Endodermal cell (in vitro differentiated cells): ENCODE measurements at regions not wholly inside any gene's neighbourhood (a gene's known extent, or its start where the extent isn't known, plus 50 kb on each side); places are given as distances from the start of the nearest gene placed in this dataset.

Experiments used
- DNase-seq: peaks from one replicate; pipeline ENCODE4 v3.0.0-alpha.2; 2017
- H3K27ac ChIP-seq: 2 replicates; pipeline ENCODE4 v1.5.1; 2013; ENCODE audit warnings: mild to moderate bottlenecking, low read depth, low read length, moderate library complexity
- H3K27me3 ChIP-seq: 2 replicates; pipeline ENCODE4 v1.6.1; 2013; ENCODE audit warnings: mild to moderate bottlenecking, low read length, moderate library complexity; ENCODE audit not compliant: insufficient read depth, control insufficient read depth, poor library complexity, severe bottlenecking
- H3K36me3 ChIP-seq: 2 replicates; pipeline ENCODE4 v1.7.0; 2013; ENCODE audit warnings: mild to moderate bottlenecking, low read length, moderate library complexity; ENCODE audit not compliant: control insufficient read depth, insufficient read depth
- H3K4me1 ChIP-seq: one replicate; pipeline ENCODE4 v1.7.0; 2013; ENCODE audit warnings: low read length; ENCODE audit not compliant: control insufficient read depth, insufficient read depth
- H3K4me3 ChIP-seq: 2 replicates; pipeline ENCODE4 v1.5.1; 2013; ENCODE audit warnings: mild to moderate bottlenecking, low read length, moderate library complexity
- H3K9ac ChIP-seq: 2 replicates; pipeline ENCODE4 v1.6.1; 2013; ENCODE audit warnings: mild to moderate bottlenecking, low read length, moderate library complexity; ENCODE audit not compliant: poor library complexity, severe bottlenecking; ENCODE audit errors: extremely low read depth
- H3K9me3 ChIP-seq: 2 replicates; pipeline ENCODE4 v1.6.1; 2013; ENCODE audit warnings: mild to moderate bottlenecking, low read length, moderate library complexity; ENCODE audit not compliant: control insufficient read depth
- H3K27ac Mint-ChIP-seq: 2 replicates; pipeline ENCODE4 v1.8.0; 2020; ENCODE audit warnings: mixed read lengths
- H3K27me3 Mint-ChIP-seq: 2 replicates; pipeline ENCODE4 v1.8.0; 2021; ENCODE audit warnings: mild to moderate bottlenecking, mixed read lengths; ENCODE audit not compliant: insufficient read depth
- H3K36me3 Mint-ChIP-seq: 2 replicates; pipeline ENCODE4 v1.8.0; 2020; ENCODE audit warnings: low read depth, mixed read lengths
- H3K4me1 Mint-ChIP-seq: 2 replicates; pipeline ENCODE4 v1.8.0; 2020; ENCODE audit warnings: mixed read lengths
- H3K4me3 Mint-ChIP-seq: 2 replicates; pipeline ENCODE4 v1.8.0; 2020; ENCODE audit warnings: mild to moderate bottlenecking, moderate library complexity, mixed read lengths
- H3K9me3 Mint-ChIP-seq: 2 replicates; pipeline ENCODE4 v1.8.0; 2020; ENCODE audit warnings: mild to moderate bottlenecking, mixed read lengths
- CTCF ChIP-seq: fragments of 200-600 bp; sonication (generic); conservative IDR thresholded peaks from 2 replicates; pipeline ENCODE4 v1.5.0; 2021; ENCODE audit warnings: antibody characterized with exemption, mild to moderate bottlenecking
- WGBS, 2 experiments: methylation state at CpG; one replicate each; pipeline versions ENCODE4 v1.1.5 to v1.1.7; 2013; ENCODE audit warnings: missing lambda C conversion rate in 2 of 2, mixed read lengths in 1 of 2; ENCODE audit not compliant: insufficient coverage in 1 of 2, insufficient read length in 1 of 2; 5-methylcytosine and 5-hydroxymethylcytosine counted together

GRCh38 chr10:4329225-4329624, 496.8 kb upstream of the AKR1E2 start:
- Mint-ChIP-seq H3K27me3 (no peaks in the 10 kb centered on the region), H3K9me3 (no peaks in the 10 kb centered on the region), H3K27ac (no peak overlapping the region), H3K4me3 (no peak overlapping the region), H3K4me1 (peaks cover 7% of the 10 kb centered on the region), H3K36me3 (no peaks in the 10 kb centered on the region)
- Histone ChIP-seq H3K9me3 (peaks cover 13% of the 10 kb centered on the region), H3K36me3 (no peaks in the 10 kb centered on the region), H3K4me3 (no peak overlapping the region), H3K9ac (no peak overlapping the region), H3K4me1 (peaks cover 4% of the 10 kb centered on the region), H3K27me3 (no peaks in the 10 kb centered on the region), H3K27ac (no peak overlapping the region)
- DNase-seq, result no peak
- TF ChIP-seq CTCF, result no peak
- 96 to 100% methylated on average over 2 to 3 of the region's 3 CpGs for WGBS, 2 experiments

- H3K9me3 Mint-ChIP-seq, result no peaks in the 10 kb centered on the region
- H3K4me1 ChIP-seq, result peaks cover 4% of the 10 kb centered on the region
- no peaks in the 10 kb centered on the region for H3K27me3 Mint-ChIP-seq
- no peak for DNase-seq
- H3K36me3 ChIP-seq, result no peaks in the 10 kb centered on the region
- no peak overlapping the region for H3K4me3 Mint-ChIP-seq
- H3K9ac ChIP-seq, result no peak overlapping the region
- no peak overlapping the region for H3K27ac ChIP-seq
- no peak for TF ChIP-seq CTCF
- peaks cover 7% of the 10 kb centered on the region for H3K4me1 Mint-ChIP-seq
- no peak overlapping the region for H3K4me3 ChIP-seq
- no peaks in the 10 kb centered on the region for H3K36me3 Mint-ChIP-seq
- WGBS, 2 experiments, result 90 to 91% methylated on average over 4 to 5 of the region's 5 CpGs
- no peaks in the 10 kb centered on the region for H3K9me3 ChIP-seq
- no peaks in the 10 kb centered on the region for H3K27me3 ChIP-seq
- no peak overlapping the region for H3K27ac Mint-ChIP-seq
Measured at GRCh38 chr10:4326647-4327046, 499.4 kb upstream of the AKR1E2 start.

GRCh38 chr10:4319870-4320367, 506.1 kb upstream of the AKR1E2 start:
- no peaks in the 10 kb centered on the region for H3K36me3 ChIP-seq
- H3K4me1 Mint-ChIP-seq, result peaks cover 2% of the 10 kb centered on the region
- DNase-seq, result no peak
- no peaks in the 10 kb centered on the region for H3K9me3 Mint-ChIP-seq
- no peak overlapping the region for H3K4me3 ChIP-seq
- no peaks in the 10 kb centered on the region for H3K4me1 ChIP-seq
- H3K9ac ChIP-seq, result no peak overlapping the region
- no peak overlapping the region for H3K27ac Mint-ChIP-seq
- H3K27me3 Mint-ChIP-seq, result no peaks in the 10 kb centered on the region
- H3K4me3 Mint-ChIP-seq, result no peak overlapping the region
- no peaks in the 10 kb centered on the region for H3K27me3 ChIP-seq
- 79 to 92% methylated on average over 4 to 8 of the region's 8 CpGs for WGBS, 2 experiments
- peak; percentile 15 for TF ChIP-seq CTCF
- no peaks in the 10 kb centered on the region for H3K9me3 ChIP-seq
- no peaks in the 10 kb centered on the region for H3K36me3 Mint-ChIP-seq
- H3K27ac ChIP-seq, result no peak overlapping the region
